ENCODE measurements at regions not wholly inside any gene's neighbourhood (a gene's known extent, or its start where the extent isn't known, plus 50 kb on each side); places are given as distances from the start of the nearest gene placed in this dataset.

GRCh38 chr2:120565929-120566328, 169.7 kb upstream of the GLI2 start:
- in situ Hi-C loops (cut with MboI; ENCODE audit: low sequenced_read_pairs, unreplicated experiment) = no loop called here
- no peak for TF ChIP-seq CTCF (IDR thresholded peaks at IDR 0.05; ENCODE audit: borderline replicate concordance, control extremely low read depth, extremely low read depth, insufficient read depth, missing control alignments)
- DNase-seq (ENCODE audit: low spot score) = no peak

GRCh38 chr2:120566331-120567035, 169.2 kb upstream of the GLI2 start:
- DNase-seq (ENCODE audit: low spot score) = no peak
- in situ Hi-C loops (cut with MboI; ENCODE audit: low sequenced_read_pairs, unreplicated experiment) = no loop called here
- TF ChIP-seq CTCF (IDR thresholded peaks at IDR 0.05; ENCODE audit: borderline replicate concordance, control extremely low read depth, extremely low read depth, insufficient read depth, missing control alignments) = no peak

GRCh38 chr2:120567128-120567527, 168.5 kb upstream of the GLI2 start:
- DNase-seq (ENCODE audit: low spot score) = no peak
- in situ Hi-C loops (cut with MboI; ENCODE audit: low sequenced_read_pairs, unreplicated experiment) = no loop called here
- TF ChIP-seq CTCF (IDR thresholded peaks at IDR 0.05; ENCODE audit: borderline replicate concordance, control extremely low read depth, extremely low read depth, insufficient read depth, missing control alignments) = no peak

- no peak for TF ChIP-seq CTCF (IDR thresholded peaks at IDR 0.05; ENCODE audit: borderline replicate concordance, control extremely low read depth, extremely low read depth, insufficient read depth, missing control alignments)
- in situ Hi-C loops (cut with MboI; ENCODE audit: low sequenced_read_pairs, unreplicated experiment) = no loop called here
- no peak for DNase-seq (ENCODE audit: low spot score)
These were observed 167.3 kb upstream of the GLI2 start for GRCh38 chr2:120568089-120568974.

- in situ Hi-C loops (cut with MboI; ENCODE audit: low sequenced_read_pairs, unreplicated experiment) = no loop called here
- TF ChIP-seq CTCF (IDR thresholded peaks at IDR 0.05; ENCODE audit: borderline replicate concordance, control extremely low read depth, extremely low read depth, insufficient read depth, missing control alignments) = no peak
- no peak for DNase-seq (ENCODE audit: low spot score)
These were observed 166.7 kb upstream of the GLI2 start for GRCh38 chr2:120568975-120569268.

- TF ChIP-seq CTCF (IDR thresholded peaks at IDR 0.05; ENCODE audit: borderline replicate concordance, control extremely low read depth, extremely low read depth, insufficient read depth, missing control alignments) = no peak
- in situ Hi-C loops (cut with MboI; ENCODE audit: low sequenced_read_pairs, unreplicated experiment) = no loop called here
These were observed 165.7 kb upstream of the GLI2 start for GRCh38 chr2:120570001-120570400.

More at GRCh38 chr2:120570001-120570400, 165.7 kb upstream of the GLI2 start:
- no peak for DNase-seq (ENCODE audit: low spot score)
